HepG2 (cell line): ENCODE measurements at regions not wholly inside any gene's neighbourhood (a gene's known extent, or its start where the extent isn't known, plus 50 kb on each side); places are given as distances from the start of the nearest gene placed in this dataset.

Source experiments
- ATAC-seq: fragments of 200-7000 bp; cut with Tn5 transposase; 3 replicates; pipeline ENCODE4 v1.9.1; 2020; ENCODE audit warnings: mild to moderate bottlenecking, moderate library complexity
- BruUV-seq: library from RNA; stranded (reverse); fragments of 400-500 nt; replicated peaks from 2 replicates; lab custom pipeline; 2021; lab: Mats Ljungman, UMichigan
- CTCF ChIA-PET: fragments of 300-600 bp; formaldehyde crosslinking; extraction: SDS; loops from one replicate; lab custom pipeline; 2021; ENCODE audit warnings: low total read pairs, inconsistent platforms, low intra/inter-chr PET ratio; lab: Yijun Ruan, JAX
- POLR2A ChIA-PET: fragments of 350-600 bp; sonication (Branson Sonifier 250); formaldehyde crosslinking; loops from one replicate; lab custom pipeline; 2020; ENCODE audit warnings: antibody characterized with exemption, inconsistent platforms; lab: Yijun Ruan, JAX
- DNase-seq: peaks from one replicate; pipeline ENCODE4 v3.0.0-alpha.2; 2015; ENCODE audit warnings: low spot score
- FAIRE-seq: peaks from 3 replicates; lab custom pipeline; 2011; peaks lifted over from hg19 to GRCh38; lab: Jason Lieb, UNC
- H2AFZ ChIP-seq: one replicate; pipeline ENCODE4 v1.6.1; 2011; ENCODE audit warnings: low read length, inconsistent platforms
- H3K27ac ChIP-seq: fragments of 300-600 bp; 3 replicates; pipeline ENCODE4 v1.8.0; 2011; ENCODE audit warnings: mixed run types, mild to moderate bottlenecking, mixed read lengths, low read length, inconsistent platforms; ENCODE audit not compliant: insufficient read depth; ENCODE audit errors: extremely low read length
- H3K27me3 ChIP-seq, 2 experiments: fragments of 200-600 bp in 1 of 2; 2 replicates in 1 of 2; 3 replicates in 1 of 2; pipeline versions ENCODE4 v1.6.0 to v1.8.0; 2011; ENCODE audit warnings: low read length in 2 of 2, mild to moderate bottlenecking in 2 of 2, moderate library complexity in 2 of 2, inconsistent platforms in 1 of 2; ENCODE audit not compliant: insufficient read depth in 2 of 2, control insufficient read depth in 1 of 2
- H3K36me3 ChIP-seq, 2 experiments: fragments of 200-600 bp in 1 of 2; replicated peaks in 1 of 2; 2 replicates in 1 of 2; 3 replicates in 1 of 2; pipeline versions ENCODE4 v1.5.1 to v1.8.0; 2011; ENCODE audit warnings: low read length in 2 of 2, inconsistent platforms in 1 of 2; ENCODE audit not compliant: insufficient read depth in 2 of 2, control insufficient read depth in 1 of 2
- H3K4me1 ChIP-seq: 2 replicates; pipeline ENCODE4 v1.5.1; 2012; ENCODE audit warnings: low read length, inconsistent platforms; ENCODE audit not compliant: insufficient read depth
- H3K4me2 ChIP-seq: 2 replicates; pipeline ENCODE4 v1.6.0; 2011; ENCODE audit warnings: low read depth, low read length, inconsistent platforms
- H3K4me3 ChIP-seq, 3 experiments: fragments of 200-600 bp in 1 of 3; sonication (generic), shearing (Covaris generic) in 1 of 3; replicated peaks in 1 of 3; 2 replicates each; pipeline ENCODE4 v1.5.1; 2011 to 2016; ENCODE audit warnings: low read length in 3 of 3, inconsistent platforms in 2 of 3, low read depth in 2 of 3, mild to moderate bottlenecking in 2 of 3, control low read depth in 1 of 3, mixed read lengths in 1 of 3; ENCODE audit not compliant: insufficient read depth in 1 of 3
- H3K79me2 ChIP-seq: one replicate; pipeline ENCODE4 v1.6.1; 2011; ENCODE audit warnings: low read length, inconsistent platforms; ENCODE audit not compliant: insufficient read depth
- H3K9ac ChIP-seq: 2 replicates; pipeline ENCODE4 v1.6.0; 2011; ENCODE audit warnings: mild to moderate bottlenecking, low read depth, low read length, inconsistent platforms; ENCODE audit not compliant: insufficient read depth
- H3K9me3 ChIP-seq: 2 replicates; pipeline ENCODE4 v1.5.1; 2012; ENCODE audit warnings: mild to moderate bottlenecking, low read length
- H4K20me1 ChIP-seq: 2 replicates; pipeline ENCODE4 v1.6.0; 2011; ENCODE audit warnings: inconsistent platforms, mild to moderate bottlenecking, low read length, moderate library complexity; ENCODE audit not compliant: insufficient read depth
- EHMT2 ChIP-seq: fragments of 200-600 bp; sonication (generic); IDR thresholded peaks from 2 replicates; pipeline ENCODE4 v1.7.0; 2017; ENCODE audit warnings: antibody characterized with exemption, low read depth, low read length, borderline replicate concordance
- FOXM1 ChIP-seq: sonication (generic); formaldehyde crosslinking; IDR thresholded peaks from 2 replicates; pipeline ENCODE4 v1.5.0; 2020; ENCODE audit warnings: missing genetic modification reagents
- GATA4 ChIP-seq: sonication (generic); IDR thresholded peaks from 2 replicates; pipeline ENCODE4 v1.6.1; 2016; ENCODE audit warnings: antibody characterized with exemption, low read depth, borderline replicate concordance
- GMEB2 ChIP-seq: IDR thresholded peaks from 2 replicates; pipeline ENCODE4 v1.6.1; 2016; ENCODE audit warnings: missing biosample characterization, missing genetic modification reagents, low read depth
- HES4 ChIP-seq: sonication (generic); formaldehyde crosslinking; IDR thresholded peaks from 2 replicates; pipeline ENCODE4 v1.9.0; 2021; ENCODE audit warnings: mild to moderate bottlenecking, missing genetic modification reagents, borderline replicate concordance
- MBNL3 ChIP-seq: fragments of 250-450 bp; sonication (Bioruptor Pico); conservative IDR thresholded peaks from 2 replicates; pipeline ENCODE4 v1.8.0; 2022; ENCODE audit warnings: mild to moderate bottlenecking, inconsistent platforms
- RCOR2 ChIP-seq: IDR thresholded peaks from 2 replicates; pipeline ENCODE4 v1.6.1; 2016; ENCODE audit warnings: missing biosample characterization, missing genetic modification reagents
- SETDB1 ChIP-seq: sonication (generic); formaldehyde crosslinking; IDR thresholded peaks from 2 replicates; pipeline ENCODE4 v1.5.1; 2020; ENCODE audit warnings: missing genetic modification reagents, mild to moderate bottlenecking, borderline replicate concordance
- SRSF4 ChIP-seq: fragments of 200-400 bp; formaldehyde crosslinking; IDR thresholded peaks from one replicate; pipeline ENCODE4 v1.6.1; 2018; ENCODE audit warnings: mild to moderate bottlenecking, low read depth, low read length, moderate library complexity; ENCODE audit not compliant: poor library complexity, severe bottlenecking
- TARDBP ChIP-seq: sonication (generic); formaldehyde crosslinking; IDR thresholded peaks from 2 replicates; pipeline ENCODE4 v1.8.0; 2022; ENCODE audit warnings: mild to moderate bottlenecking, missing genetic modification reagents
- ZMYM4 ChIP-seq: sonication (generic); formaldehyde crosslinking; IDR thresholded peaks from 2 replicates; pipeline ENCODE4 v1.8.1; 2023; ENCODE audit warnings: mild to moderate bottlenecking, missing genetic modification reagents
- ZNF484 ChIP-seq: sonication (generic); formaldehyde crosslinking; IDR thresholded peaks from 2 replicates; pipeline ENCODE4 v1.5.1; 2020; ENCODE audit warnings: mild to moderate bottlenecking, low read depth, missing genetic modification reagents, borderline replicate concordance
- ZNF850 ChIP-seq: sonication (generic); formaldehyde crosslinking; conservative IDR thresholded peaks from 2 replicates; pipeline ENCODE4 v1.9.0; 2021; ENCODE audit warnings: mild to moderate bottlenecking, missing genetic modification reagents
- WGBS: methylation state at CpG from one replicate; pipeline ENCODE4 v1.1.6; 2017; ENCODE audit warnings: low lambda C conversion rate; 5-methylcytosine and 5-hydroxymethylcytosine counted together
- in situ Hi-C: cut with HindIII; loops from 2 replicates; pipeline ENCODE4 v1.10.0; 2017; ENCODE audit warnings: low pct_unique_long_range_greater_than_20kb; ENCODE audit not compliant: extremely low pct_ligation_motif_present
- intact Hi-C: fragments of 100-400 bp; cut with micrococcal nuclease; formaldehyde crosslinking; loops from one replicate; pipeline ENCODE4 v1.10.0; 2022; ENCODE audit not compliant: unreplicated experiment
- TF ChIP-seq, protein P1 (sequence below): sonication (generic); formaldehyde crosslinking; IDR thresholded peaks from 2 replicates; pipeline ENCODE4 v1.4.0; 2020; ENCODE audit warnings: mild to moderate bottlenecking, low read depth, missing genetic modification reagents
- TF ChIP-seq, protein P2 (sequence below), 2 experiments: fragments of 450-650 bp in 1 of 2; sonication (generic) in 1 of 2; formaldehyde crosslinking in 1 of 2; IDR thresholded peaks; 2 replicates each; pipeline versions ENCODE4 v1.6.1 to v1.8.0; 2016 to 2022; ENCODE audit warnings: antibody characterized with exemption in 1 of 2, mild to moderate bottlenecking in 1 of 2, missing genetic modification reagents in 1 of 2

DNA sequence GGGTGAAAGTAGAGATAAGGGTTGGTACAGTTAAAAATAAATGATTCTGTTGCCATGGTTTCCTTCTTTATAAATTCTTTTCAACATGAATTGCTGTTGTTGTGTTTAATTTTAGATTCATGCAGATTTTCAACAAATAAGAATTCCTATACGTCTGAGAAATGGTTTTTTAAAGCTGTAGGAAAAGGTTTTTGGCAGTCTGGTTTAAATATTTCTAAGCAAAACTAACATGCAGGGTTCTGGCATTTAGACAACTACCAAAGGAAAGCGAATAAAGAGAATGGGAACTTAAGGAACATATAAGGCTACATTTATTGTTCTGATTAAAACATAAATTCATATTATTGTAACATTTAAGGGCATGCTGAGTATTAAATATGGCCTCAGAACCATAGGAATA is 203.0 kb upstream of the MIR17HG start:
- Histone ChIP-seq H3K27ac (no peak overlapping the region), H3K36me3 (no peaks in the 10 kb centered on the region), H2AFZ (no peak overlapping the region), H3K4me2 (no peak overlapping the region), H4K20me1 (no peaks in the 10 kb centered on the region), H3K9me3 (no peaks in the 10 kb centered on the region), H3K9ac (no peak overlapping the region), H3K4me1 (no peaks in the 10 kb centered on the region), H3K79me2 (no peaks in the 10 kb centered on the region), H3K4me3 (no peak overlapping the region), H3K27me3 (no peaks in the 10 kb centered on the region)
- POLR2A ChIA-PET = no interaction called here
- intact Hi-C loops = no loop called here
- CTCF ChIA-PET = no interaction called here
- no peak for FAIRE-seq
- no peak for ATAC-seq
- no peak for DNase-seq
- in situ Hi-C loops = no loop called here
- BruUV-seq = no TSS peak
- 5% methylated on average over 2 of the region's 2 CpGs for WGBS
- TF ChIP-seq ZMYM4 (CRISPR knock-in tag) (no peak), RCOR2 (CRISPR knock-in tag) (no peak), ZNF484 (CRISPR knock-in tag) (no peak), SETDB1 (CRISPR knock-in tag) (no peak), GATA4 (no peak), ZNF850 (CRISPR knock-in tag) (no peak), GMEB2 (CRISPR knock-in tag) (no peak), SRSF4 (no peak), FOXM1 (CRISPR knock-in tag) (no peak), HES4 (no peak), MBNL3 (CRISPR knock-in tag) (no peak), EHMT2 (no peak), TARDBP (no peak)
- TF ChIP-seq, protein P1, sequence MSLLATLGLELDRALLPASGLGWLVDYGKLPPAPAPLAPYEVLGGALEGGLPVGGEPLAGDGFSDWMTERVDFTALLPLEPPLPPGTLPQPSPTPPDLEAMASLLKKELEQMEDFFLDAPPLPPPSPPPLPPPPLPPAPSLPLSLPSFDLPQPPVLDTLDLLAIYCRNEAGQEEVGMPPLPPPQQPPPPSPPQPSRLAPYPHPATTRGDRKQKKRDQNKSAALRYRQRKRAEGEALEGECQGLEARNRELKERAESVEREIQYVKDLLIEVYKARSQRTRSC (CRISPR knock-in tag) = no peak
- TF ChIP-seq, protein P2, sequence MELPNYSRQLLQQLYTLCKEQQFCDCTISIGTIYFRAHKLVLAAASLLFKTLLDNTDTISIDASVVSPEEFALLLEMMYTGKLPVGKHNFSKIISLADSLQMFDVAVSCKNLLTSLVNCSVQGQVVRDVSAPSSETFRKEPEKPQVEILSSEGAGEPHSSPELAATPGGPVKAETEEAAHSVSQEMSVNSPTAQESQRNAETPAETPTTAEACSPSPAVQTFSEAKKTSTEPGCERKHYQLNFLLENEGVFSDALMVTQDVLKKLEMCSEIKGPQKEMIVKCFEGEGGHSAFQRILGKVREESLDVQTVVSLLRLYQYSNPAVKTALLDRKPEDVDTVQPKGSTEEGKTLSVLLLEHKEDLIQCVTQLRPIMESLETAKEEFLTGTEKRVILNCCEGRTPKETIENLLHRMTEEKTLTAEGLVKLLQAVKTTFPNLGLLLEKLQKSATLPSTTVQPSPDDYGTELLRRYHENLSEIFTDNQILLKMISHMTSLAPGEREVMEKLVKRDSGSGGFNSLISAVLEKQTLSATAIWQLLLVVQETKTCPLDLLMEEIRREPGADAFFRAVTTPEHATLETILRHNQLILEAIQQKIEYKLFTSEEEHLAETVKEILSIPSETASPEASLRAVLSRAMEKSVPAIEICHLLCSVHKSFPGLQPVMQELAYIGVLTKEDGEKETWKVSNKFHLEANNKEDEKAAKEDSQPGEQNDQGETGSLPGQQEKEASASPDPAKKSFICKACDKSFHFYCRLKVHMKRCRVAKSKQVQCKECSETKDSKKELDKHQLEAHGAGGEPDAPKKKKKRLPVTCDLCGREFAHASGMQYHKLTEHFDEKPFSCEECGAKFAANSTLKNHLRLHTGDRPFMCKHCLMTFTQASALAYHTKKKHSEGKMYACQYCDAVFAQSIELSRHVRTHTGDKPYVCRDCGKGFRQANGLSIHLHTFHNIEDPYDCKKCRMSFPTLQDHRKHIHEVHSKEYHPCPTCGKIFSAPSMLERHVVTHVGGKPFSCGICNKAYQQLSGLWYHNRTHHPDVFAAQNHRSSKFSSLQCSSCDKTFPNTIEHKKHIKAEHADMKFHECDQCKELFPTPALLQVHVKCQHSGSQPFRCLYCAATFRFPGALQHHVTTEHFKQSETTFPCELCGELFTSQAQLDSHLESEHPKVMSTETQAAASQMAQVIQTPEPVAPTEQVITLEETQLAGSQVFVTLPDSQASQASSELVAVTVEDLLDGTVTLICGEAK (IDR thresholded peaks at IDR 0.05) = no peak
- TF ChIP-seq, protein P2 (CRISPR knock-in tag; IDR thresholded peaks at IDR 0.05) = no peak
